ENCODE measurements at regions not wholly inside any gene's neighbourhood (a gene's known extent, or its start where the extent isn't known, plus 50 kb on each side); places are given as distances from the start of the nearest gene placed in this dataset.
"Not testable (repeated sequence)": the region's sequence is repeated elsewhere in the genome, so short reads cannot be mapped to it uniquely, and the experiment has no call there.

DNA sequence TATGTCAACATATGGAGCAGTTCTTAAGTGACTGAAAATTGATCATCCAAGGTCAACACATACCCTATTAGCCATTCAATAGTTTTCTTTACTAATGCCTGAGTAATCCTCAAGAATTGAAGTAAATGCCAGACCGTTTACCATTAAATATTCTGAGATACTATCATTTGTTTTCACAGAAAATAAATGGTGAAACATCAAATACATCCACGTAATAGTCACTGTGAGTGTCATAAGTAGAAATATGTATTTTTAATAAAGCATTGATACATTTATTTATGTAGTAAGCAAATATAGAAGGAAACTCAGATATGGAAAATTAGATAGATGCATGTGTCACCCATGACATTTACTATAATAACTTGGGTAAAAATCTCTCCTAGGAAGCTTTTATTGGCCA is 927.8 kb upstream of the NRXN1 start:
- no peak for DNase-seq

DNA sequence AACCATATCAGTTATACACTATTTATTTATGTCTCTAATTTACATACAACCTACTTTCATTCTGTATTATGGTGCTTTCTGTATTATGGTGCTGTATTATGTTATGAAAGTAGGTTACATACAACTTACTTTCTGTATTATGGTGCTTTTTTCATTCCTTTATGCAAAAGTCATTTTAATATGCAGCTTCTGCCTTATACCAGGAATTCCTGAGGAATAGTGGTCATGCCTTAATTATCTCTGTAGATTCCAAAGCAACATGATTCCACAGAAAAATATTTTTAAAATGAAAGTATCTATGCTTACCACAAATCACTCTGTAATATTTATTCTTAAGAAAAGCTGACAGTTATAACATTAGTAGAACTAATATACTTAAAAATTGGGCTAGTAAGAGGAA is 922.0 kb upstream of the NRXN1 start:
- no peak for DNase-seq

DNA sequence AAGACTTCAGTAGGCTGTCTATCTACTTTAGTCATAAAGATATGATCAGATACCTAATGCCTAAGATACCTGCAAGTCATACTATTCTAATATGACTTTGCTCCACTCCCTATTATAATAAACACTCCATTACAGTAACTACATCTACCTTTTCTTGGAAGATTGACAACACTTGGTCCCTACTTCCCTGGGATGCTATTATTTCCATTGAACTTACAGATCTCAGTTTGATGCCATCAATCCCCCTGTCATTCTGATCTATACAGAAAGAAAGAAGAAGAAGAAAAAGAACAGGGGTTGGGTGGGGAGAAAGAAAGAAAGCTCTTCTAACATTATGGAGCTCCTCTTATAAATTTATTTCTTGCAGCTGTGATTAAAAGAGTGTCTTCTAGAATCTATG is 889.1 kb upstream of the NRXN1 start:
- no peak for DNase-seq

DNA sequence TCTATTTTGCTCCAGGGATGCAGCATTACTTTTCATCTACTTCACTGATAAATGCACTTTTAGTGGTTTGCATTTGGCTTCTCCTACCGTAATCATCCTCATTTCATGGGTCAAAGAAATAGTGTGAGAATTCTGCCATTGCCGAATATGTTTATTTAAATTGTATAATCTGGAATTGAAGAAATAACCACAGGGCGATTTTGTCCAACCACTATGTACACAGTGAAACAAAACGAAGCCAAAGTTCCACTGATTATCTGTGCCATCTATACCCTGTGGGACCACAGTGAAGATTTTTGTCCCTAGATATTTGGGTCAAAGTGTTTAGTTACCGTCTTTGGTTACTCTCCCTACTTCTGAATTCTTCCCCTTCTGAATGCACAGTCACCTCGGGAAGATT is 888.6 kb upstream of the NRXN1 start:
- no peak for DNase-seq

DNA sequence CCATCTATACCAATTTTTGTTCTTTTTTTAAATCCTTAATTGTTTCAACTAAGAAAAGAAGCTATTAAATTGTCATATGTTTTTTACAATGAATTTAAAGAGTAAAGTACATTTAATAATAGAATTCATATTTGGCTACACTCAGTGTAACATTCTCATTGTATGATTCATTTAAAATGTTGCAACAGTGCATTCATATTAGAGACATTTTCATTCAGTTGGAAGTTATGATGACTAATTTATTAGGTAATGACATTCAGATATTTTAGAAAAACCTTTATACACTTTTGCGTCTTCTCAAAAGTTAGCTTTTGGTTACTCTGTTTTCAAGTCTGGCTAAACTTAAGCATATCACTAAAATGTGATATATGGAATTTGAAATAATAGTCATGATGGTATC is 887.5 kb upstream of the NRXN1 start:
- no peak for DNase-seq

DNA sequence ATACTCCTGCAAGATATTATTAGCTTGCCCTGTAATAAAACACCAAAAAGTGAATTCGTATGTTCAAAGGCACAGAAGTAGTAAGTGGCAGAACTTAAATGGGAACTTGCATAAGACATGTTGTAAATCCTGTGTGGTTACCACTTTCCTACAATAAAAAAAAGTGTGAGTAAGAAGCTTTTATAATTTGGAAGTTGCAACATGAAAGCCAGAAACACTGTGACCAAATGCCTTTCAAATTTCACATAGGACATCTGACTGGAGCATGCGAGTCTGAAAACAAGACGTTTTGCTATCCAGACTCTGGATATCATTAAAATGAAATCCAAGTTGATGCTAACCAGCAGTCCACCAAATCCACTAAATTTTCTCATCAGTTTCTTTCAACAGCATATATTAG is 886.2 kb upstream of the NRXN1 start:
- DNase-seq, result no peak

DNA sequence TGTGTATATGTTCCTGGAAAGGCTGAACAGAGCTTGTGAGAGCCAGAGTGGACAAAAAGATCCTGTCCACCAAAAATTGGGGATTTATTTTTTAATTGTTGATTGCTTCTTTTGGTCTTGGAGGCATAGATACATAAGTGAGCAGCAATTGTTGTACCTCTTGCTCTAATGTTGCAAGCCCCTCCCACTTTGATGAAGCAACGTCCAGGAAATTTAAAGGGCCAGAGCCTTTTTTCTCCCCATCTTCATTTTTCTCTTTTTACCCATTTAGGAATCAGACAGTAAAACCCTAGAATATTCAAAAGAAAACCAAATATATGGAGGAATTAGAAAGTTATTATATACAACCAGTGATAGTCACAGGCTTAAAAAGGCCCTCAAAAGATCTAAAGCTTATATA is 871.8 kb upstream of the NRXN1 start:
- DNase-seq, result no peak

DNA sequence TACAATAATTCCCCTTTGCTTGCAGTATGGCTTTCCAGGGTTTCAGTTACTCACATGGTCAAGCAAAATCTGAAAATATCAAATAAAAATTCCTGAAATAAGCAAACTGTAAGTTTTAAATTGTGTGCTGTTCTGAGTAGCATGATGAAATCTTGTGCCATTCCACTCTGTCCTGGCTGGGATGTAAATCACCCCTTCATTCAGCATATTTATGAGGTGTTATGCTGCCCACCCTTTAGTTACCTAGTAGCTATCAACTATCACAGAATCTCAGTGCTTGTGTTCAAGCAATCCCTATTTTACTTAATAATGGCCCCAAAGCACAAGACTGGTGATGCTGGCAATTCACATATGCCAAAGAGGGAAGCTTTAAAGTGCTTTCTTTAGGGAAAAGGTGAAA is 867.7 kb upstream of the NRXN1 start:
- DNase-seq, result no peak

DNA sequence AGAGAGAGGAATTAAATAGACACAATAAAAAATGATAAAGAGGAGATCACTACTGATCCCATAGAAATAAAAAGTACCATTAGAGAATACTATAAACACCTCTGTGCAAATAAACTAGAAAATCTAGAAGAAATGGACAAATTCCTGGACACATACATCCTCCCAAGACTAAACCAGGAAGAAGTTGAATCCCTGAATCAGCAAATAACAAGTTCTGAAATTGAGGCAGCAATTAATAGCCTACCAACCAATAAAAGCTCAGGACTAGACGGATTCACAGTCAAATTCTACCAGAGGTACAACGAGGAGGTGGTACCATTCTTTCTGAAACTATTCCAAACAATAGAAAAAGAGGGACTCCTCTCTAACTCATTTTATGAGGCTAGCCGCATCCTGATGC is 862.7 kb upstream of the NRXN1 start:
- DNase-seq, result not testable (repeated sequence)

DNA sequence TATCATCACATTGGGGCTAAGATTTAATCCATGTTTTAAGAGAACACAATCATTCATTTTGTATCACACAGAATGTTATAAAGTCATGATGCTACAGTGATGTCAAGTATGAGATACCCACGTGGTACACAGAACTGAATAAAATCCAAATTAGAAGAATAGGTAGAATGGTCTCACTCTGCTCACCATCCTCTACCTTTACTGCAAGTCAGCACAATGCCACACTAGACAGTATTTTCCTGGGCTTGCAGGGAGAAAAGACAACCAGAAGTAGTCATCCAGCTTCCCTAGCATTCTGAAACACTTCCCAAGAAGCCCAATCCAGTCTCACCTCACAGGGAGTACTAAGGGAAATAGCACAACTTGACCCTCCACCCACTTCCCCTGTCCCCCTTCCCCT is 856.2 kb upstream of the NRXN1 start:
- DNase-seq, result no peak

DNA sequence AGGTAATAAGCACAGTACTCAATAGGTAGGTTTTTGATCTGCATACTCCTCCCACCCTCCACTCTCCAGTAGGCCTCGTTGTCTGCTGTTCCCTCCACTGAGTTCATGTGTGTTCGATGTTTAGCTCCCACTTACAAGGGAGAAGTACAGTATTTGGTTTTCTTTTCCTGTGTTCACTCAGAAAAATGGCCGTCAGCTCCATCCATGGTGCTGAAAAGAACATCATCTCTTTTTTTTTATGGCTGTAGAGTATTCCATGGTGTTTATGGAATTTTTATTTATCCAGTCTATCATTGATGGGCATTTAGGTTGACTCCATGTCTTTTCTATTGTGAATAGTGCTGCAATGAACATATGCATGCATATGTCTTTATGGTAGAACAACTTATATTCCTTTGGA is 849.7 kb upstream of the NRXN1 start:
- DNase-seq, result no peak

DNA sequence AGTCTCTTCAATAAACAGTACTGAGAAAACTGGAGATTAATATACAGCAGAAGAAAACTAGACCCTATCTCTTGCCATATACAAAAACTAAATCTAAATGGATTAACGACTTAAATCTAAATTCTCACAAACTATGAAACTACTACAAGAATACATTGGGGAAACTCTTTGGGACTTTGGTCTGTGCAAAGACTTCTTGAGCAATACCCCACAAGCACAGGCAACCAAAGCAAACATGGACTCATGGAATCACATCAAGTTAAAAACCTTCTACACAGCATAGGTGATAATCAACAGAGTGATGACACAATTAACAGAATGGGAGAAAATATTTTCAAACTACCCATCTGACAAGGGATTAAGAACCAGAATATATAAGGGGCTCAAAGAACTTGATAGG is 848.2 kb upstream of the NRXN1 start:
- DNase-seq, result no peak

DNA sequence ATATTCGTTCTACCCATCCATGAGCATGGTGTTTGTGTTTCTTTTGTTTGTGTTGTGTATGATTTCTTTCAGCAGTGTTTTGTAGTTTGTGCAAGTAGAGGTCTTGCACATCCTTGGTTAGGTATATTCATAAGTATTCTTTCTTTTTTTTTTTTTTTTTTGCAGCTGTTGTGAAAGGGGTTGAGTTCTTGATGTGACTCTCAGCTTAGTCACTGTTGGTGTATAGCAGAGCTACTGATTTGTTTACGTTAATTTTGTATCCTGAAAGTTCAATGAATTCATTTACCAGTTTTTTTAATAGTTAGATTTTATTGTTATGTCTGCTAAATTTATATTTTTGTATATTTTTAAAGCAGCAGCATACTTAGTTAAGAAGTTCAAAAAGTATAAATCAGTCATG is 834.4 kb upstream of the NRXN1 start:
- no peak for DNase-seq

DNA sequence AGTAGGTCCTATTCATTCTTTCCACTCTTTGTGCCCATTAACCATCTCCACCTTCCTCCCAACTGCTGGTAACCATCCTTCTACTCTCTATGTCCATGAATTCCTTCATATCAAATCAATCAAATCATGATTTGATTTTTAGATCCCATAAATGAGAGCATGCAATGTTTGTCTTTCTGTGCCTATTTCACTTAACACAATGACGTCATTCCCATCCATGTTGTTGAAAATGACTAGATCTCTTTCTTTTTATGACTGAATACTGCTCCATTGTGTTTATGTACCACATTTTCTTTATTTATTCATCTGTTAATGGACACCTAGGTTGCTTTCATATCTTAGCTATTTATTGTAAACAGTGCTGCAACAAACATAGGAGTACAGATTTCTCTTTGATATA is 827.3 kb upstream of the NRXN1 start:
- no peak for DNase-seq

DNA sequence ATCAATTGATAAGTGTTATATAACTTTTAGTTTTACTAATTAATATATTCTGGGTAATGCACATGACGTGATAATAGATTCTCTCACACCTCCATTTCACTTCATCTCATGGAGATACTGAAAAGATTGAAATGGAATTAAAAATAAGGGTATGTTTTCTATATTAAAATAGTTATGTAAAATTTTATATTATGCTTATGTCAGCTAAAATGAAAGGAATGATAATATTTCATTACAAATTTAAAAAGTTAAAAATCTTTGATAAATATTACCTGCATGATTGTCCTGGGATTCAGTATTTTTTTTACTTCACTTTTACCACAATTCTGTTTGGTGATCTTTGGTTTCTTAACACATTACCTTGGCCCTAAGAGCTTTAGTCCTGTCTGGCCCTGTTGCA is 823.8 kb upstream of the NRXN1 start:
- DNase-seq, result no peak

DNA sequence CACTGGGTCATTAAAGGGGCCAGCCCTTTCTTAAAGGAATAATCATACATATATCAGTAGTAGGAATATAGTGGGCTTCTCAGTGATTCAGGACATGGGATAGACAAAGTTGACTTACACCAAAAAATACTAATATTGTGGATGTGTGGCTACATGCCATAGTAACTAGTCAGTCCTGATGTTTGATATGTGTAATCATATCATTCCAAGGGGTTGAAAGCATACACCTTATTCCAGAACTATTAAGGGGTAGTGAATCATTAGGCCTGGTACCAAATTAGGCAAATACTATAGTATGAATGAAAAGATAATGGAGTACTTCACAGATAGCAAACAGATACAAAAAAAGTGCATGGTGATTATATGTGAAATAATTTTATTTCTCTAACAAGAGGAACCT is 814.9 kb upstream of the NRXN1 start:
- DNase-seq, result no peak

DNA sequence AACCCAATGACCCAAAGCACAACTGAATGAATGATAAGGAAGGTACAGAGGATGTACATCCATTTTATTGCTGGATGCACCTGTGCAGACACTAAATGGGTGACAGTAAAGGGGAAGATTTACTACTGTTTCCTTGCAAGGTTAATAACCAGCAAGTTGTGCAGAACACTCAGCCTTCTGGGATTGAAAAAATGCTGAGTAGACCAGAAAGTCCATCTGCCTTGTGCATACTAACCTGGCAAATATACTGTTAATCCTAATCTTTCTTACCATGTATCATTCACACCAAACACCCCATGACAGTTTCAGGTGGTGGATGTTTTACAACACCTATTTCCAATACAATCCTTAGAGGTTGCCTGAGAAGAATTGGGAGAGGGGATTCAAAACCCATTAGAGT is 814.1 kb upstream of the NRXN1 start:
- DNase-seq, result no peak

DNA sequence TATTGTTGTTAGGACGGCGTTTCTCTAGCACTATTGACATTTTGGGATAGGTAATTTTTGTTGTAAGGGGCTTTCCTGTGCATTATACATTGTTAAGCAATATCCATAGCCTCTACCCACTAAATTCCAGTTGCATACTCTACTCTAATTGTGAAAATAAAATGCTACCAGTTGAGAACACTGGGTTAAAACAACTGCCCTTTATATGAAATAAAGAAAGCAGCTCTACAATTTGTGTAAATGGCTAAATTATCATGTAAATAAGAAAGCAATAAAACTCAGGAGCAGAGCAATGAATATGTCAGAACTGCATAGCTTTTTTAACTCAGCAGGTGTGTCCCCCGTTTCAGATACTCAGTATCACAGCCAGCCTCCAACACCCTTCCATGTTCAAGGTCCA is 812.7 kb upstream of the NRXN1 start:
- no peak for DNase-seq

DNA sequence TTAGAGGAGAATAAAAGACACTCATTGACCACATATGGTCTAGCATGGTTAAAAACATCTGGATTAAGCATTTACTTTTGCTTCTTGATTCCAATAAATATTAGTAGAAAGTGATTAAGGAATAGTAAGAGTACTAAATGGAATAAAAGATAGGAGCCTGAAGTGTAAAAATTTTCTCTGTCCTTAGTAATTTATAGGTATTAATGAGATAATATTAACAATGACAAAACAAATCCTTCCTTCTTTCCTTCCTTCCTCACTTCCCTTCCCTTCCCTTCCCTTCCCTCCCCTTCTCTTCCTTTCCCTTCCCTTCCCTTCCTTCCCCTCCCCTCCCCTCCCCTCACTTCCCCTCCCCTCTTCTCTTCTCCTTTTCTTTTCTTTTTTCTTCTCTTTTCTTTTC is 797.5 kb upstream of the NRXN1 start:
- no peak for DNase-seq

DNA sequence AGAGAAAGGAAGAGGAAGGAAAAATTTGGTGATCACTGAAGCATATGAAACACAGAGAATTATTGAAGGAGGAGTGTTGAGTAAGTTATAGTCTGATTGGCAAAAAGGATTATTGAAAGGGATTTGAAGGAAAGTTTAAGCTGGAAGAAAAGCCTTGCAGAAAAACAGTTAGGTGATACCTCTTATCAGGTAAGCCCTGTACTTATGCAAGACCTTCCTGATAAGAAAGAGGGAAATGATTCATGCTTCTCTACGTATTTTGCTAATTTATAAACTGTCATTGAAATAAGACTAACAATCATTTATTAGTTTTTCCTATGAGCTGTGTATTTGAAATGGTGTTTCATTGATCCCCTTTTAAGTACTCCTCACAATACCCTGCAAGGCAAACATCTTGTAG is 793.9 kb upstream of the NRXN1 start:
- DNase-seq, result no peak

DNA sequence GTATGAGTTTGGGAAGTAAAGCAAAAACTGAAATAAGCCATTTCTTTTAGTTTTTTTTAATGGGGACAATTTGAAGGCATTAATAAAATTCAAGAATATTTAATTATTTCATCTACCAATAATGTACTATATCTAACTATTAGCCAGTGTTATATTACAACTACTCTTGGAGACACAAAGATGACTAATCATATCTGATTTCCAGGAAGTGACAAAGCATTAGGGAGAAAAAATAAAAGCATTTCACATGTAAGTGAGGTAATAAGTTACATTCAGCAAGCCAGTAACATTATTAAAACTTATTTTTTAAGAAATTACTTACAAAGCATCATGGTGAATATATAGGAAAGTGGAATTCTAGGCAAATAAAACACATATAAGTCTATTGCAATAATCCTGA is 781.3 kb upstream of the NRXN1 start:
- no peak for DNase-seq

DNA sequence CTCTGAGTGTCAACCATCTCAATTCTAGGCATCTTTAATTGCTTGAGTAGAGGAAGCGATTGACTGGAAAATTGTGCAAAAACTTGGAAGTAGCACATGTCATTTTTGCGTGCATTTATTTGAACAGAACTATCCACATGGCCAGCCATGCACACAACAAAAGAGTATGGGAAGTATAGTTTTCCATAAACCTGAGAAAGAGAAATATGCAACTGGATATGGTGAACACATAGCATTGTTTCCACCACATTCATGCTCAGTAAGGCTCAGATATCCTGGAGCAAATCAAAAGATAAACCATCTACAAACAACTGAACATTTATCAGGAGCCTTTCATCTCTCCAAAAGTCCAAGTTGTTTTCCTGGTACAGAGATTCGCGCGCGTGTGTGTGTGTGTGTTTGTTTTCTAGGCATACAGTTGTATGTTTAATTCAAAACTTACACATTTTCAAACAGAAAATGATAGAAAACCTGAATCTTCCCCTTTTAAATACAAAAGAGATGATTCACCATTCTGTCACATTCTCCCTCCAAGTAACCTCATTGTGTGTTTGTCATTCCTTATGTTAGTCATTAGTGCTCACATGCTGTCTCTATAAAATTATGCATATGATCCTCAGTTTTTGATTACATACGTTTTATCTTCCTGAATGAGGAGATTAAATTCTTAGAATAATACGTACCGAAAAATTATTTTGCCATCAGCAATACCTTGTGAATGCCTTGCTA is 780.4 kb upstream of the NRXN1 start:
- DNase-seq, result no peak

DNA sequence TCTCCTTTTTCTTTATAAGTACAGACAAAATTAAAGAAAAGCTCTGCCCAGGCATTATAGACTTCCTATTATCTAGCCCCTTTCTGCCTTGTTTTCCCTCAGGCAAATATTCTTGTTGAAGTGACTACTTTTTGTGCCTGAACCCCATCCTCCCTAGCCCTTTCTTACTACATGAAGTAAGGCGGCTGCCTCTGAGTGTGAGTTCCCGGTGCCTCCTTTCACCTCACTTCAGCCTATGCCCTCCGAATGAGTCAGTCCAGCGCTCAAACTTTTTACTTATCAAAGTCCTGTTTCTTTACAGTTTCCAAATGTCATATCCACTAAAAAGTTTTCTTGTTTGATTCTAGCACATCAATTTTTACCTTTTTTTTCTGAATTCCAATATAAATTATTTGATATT is 778.3 kb upstream of the NRXN1 start:
- no peak for DNase-seq

DNA sequence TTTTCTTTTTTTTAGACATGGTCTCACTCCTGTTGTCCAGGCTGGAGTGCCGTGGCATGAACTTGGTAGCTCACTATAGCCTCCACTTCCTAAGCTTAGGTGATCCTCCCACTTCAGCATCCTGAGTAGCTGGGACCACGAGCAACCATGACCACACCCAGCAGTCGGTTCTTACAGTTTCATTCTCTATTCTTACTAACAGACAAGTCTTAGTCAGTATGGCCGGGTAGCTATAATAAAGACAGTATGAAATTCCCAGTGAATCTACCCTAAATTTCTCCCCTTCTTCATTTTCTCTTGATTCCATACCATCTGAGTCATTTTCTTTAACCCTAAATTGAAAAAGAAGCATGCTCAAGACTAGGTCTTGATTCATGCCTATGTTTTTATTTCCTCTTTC is 775.3 kb upstream of the NRXN1 start:
- no peak for DNase-seq

DNA sequence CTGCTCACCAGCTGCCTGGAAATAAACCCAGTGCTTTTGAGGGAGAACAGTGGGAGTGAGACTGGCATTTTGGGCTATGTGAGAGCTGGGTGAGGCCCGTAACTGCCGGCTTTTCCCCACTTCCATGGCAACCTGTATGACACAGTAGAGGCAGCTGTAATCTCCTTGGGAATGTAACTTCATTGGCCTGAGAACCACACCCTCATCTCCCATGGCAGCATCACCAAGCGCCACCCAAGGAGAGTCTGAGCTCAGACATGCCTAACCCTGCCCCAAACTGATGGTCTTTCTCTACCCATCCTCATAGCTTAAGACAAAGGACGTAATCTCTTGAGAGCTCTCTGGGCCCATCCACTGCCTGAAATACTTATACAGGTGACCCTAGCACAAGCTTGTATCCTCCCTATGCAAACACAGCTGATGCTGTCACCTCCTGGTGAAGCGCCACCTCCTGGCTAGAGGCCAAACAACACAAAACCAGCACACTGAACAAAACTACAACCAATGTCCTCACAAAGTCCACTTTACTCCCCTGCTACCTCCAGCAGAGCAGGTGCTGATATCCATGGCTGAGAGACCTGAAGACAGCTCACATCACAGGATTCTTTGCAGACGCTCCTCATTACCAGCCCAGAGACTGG is 763.4 kb upstream of the NRXN1 start:
- DNase-seq, result no peak
